H9 (cell line): ENCODE measurements at regions not wholly inside any gene's neighbourhood (a gene's known extent, or its start where the extent isn't known, plus 50 kb on each side); places are given as distances from the start of the nearest gene placed in this dataset.

Source experiments
- DNase-seq: peaks from one replicate; pipeline ENCODE4 v3.0.0-alpha.2; 2017
- H2AFZ ChIP-seq: one replicate; pipeline ENCODE4 v1.6.1; 2013; ENCODE audit warnings: mild to moderate bottlenecking, low read length, control low read depth, moderate library complexity
- H2AK5ac ChIP-seq: 2 replicates; pipeline ENCODE4 v1.6.1; 2013; ENCODE audit warnings: low read length, control low read depth, mixed read lengths; ENCODE audit not compliant: insufficient read length
- H2BK120ac ChIP-seq: one replicate; pipeline ENCODE4 v1.6.1; 2013; ENCODE audit warnings: low read depth, mild to moderate bottlenecking, low read length, control low read depth, inconsistent platforms; ENCODE audit not compliant: poor library complexity, severe bottlenecking
- H2BK12ac ChIP-seq: 2 replicates; pipeline ENCODE4 v1.6.1; 2013; ENCODE audit warnings: low read length, control low read depth, mixed read lengths, low read depth; ENCODE audit not compliant: insufficient read length
- H2BK15ac ChIP-seq: 2 replicates; pipeline ENCODE4 v1.6.1; 2013; ENCODE audit warnings: low read depth, low read length, control low read depth
- H2BK20ac ChIP-seq: one replicate; pipeline ENCODE4 v1.6.1; 2013; ENCODE audit warnings: low read depth, mild to moderate bottlenecking, low read length, control low read depth, inconsistent platforms; ENCODE audit not compliant: poor library complexity, severe bottlenecking
- H2BK5ac ChIP-seq: 2 replicates; pipeline ENCODE4 v1.6.1; 2013; ENCODE audit warnings: low read length, control low read depth, mixed read lengths; ENCODE audit not compliant: insufficient read length
- H3K14ac ChIP-seq: 2 replicates; pipeline ENCODE4 v1.6.1; 2013; ENCODE audit warnings: low read length, control low read depth; ENCODE audit not compliant: insufficient read depth
- H3K18ac ChIP-seq: 2 replicates; pipeline ENCODE4 v1.6.1; 2013; ENCODE audit warnings: low read depth, mild to moderate bottlenecking, mixed read lengths, low read length, control low read depth; ENCODE audit not compliant: insufficient read length
- H3K23ac ChIP-seq: 2 replicates; pipeline ENCODE4 v1.6.1; 2013; ENCODE audit warnings: low read length, control low read depth, mixed read lengths, low read depth; ENCODE audit not compliant: insufficient read length
- H3K23me2 ChIP-seq: 2 replicates; pipeline ENCODE4 v1.6.1; 2013; ENCODE audit warnings: low read depth, mild to moderate bottlenecking, mixed read lengths, low read length, control low read depth; ENCODE audit not compliant: insufficient read length, poor library complexity, severe bottlenecking
- H3K27ac ChIP-seq: 2 replicates; pipeline ENCODE4 v1.5.1; 2013; ENCODE audit warnings: low read length, control low read depth, mixed read lengths, low read depth; ENCODE audit not compliant: insufficient read length
- H3K27me3 ChIP-seq: 2 replicates; pipeline ENCODE4 v1.6.1; 2013; ENCODE audit warnings: low read length, control low read depth, inconsistent platforms; ENCODE audit not compliant: insufficient read depth
- H3K4ac ChIP-seq: 2 replicates; pipeline ENCODE4 v1.6.1; 2013; ENCODE audit warnings: low read depth, mild to moderate bottlenecking, control low read depth, inconsistent platforms, low read length, moderate library complexity
- H3K4me1 ChIP-seq: 2 replicates; pipeline ENCODE4 v1.6.1; 2013; ENCODE audit warnings: low read length, control low read depth, inconsistent platforms; ENCODE audit not compliant: insufficient read depth
- H3K4me2 ChIP-seq: 2 replicates; pipeline ENCODE4 v1.6.1; 2013; ENCODE audit warnings: low read length, control low read depth, mixed read lengths; ENCODE audit not compliant: insufficient read length, insufficient read depth
- H3K56ac ChIP-seq: 2 replicates; pipeline ENCODE4 v1.6.1; 2013; ENCODE audit warnings: low read depth, mild to moderate bottlenecking, mixed read lengths, low read length, control low read depth; ENCODE audit not compliant: insufficient read length
- H3K79me1 ChIP-seq: 2 replicates; pipeline ENCODE4 v1.6.1; 2013; ENCODE audit warnings: low read depth, mild to moderate bottlenecking, moderate library complexity, low read length, control low read depth, inconsistent platforms; ENCODE audit not compliant: insufficient read depth, poor library complexity, severe bottlenecking
- H3K79me2 ChIP-seq: 2 replicates; pipeline ENCODE4 v1.6.1; 2013; ENCODE audit warnings: low read length, control low read depth, inconsistent platforms; ENCODE audit not compliant: insufficient read depth
- H3K9ac ChIP-seq: 2 replicates; pipeline ENCODE4 v1.6.1; 2013; ENCODE audit warnings: low read length, control low read depth, mixed read lengths; ENCODE audit not compliant: insufficient read length; ENCODE audit errors: extremely low read depth
- H3K9me3 ChIP-seq: one replicate; pipeline ENCODE4 v1.6.1; 2013; ENCODE audit warnings: low read depth, low read length, inconsistent platforms; ENCODE audit not compliant: control insufficient read depth
- H3T11ph ChIP-seq: one replicate; pipeline ENCODE4 v1.6.1; 2013; ENCODE audit warnings: mild to moderate bottlenecking, low read length, control low read depth, inconsistent platforms
- H4K20me1 ChIP-seq: one replicate; pipeline ENCODE4 v1.6.1; 2013; ENCODE audit not compliant: control insufficient read depth, insufficient read length, insufficient read depth
- H4K5ac ChIP-seq: 2 replicates; pipeline ENCODE4 v1.6.1; 2013; ENCODE audit warnings: low read depth, mild to moderate bottlenecking, mixed read lengths, low read length, control low read depth; ENCODE audit not compliant: insufficient read length
- H4K8ac ChIP-seq: replicated peaks from 2 replicates; pipeline ENCODE4 v1.6.1; 2013; ENCODE audit warnings: low read length, control low read depth, mixed read lengths, low read depth; ENCODE audit not compliant: insufficient read length
- H4K91ac ChIP-seq: 2 replicates; pipeline ENCODE4 v1.6.1; 2013; ENCODE audit warnings: low read depth, mild to moderate bottlenecking, moderate library complexity, mixed read lengths, low read length, control low read depth; ENCODE audit not compliant: insufficient read length
- H3K27ac Mint-ChIP-seq, 3 experiments: 2 replicates in 2 of 3; 3 replicates in 1 of 3; pipeline ENCODE4 v1.8.0; 2020 to 2021; ENCODE audit warnings: mixed read lengths in 3 of 3, mild to moderate bottlenecking in 1 of 3, moderate library complexity in 1 of 3
- H3K27me3 Mint-ChIP-seq: 2 replicates; pipeline ENCODE4 v1.8.0; 2021; ENCODE audit warnings: low read depth, mild to moderate bottlenecking, moderate library complexity, mixed read lengths
- H3K36me3 Mint-ChIP-seq, 3 experiments: 2 replicates in 2 of 3; 3 replicates in 1 of 3; pipeline ENCODE4 v1.8.0; 2020 to 2021; ENCODE audit warnings: low read depth in 3 of 3, mixed read lengths in 3 of 3; ENCODE audit not compliant: insufficient read depth in 1 of 3
- H3K4me1 Mint-ChIP-seq, 2 experiments: 2 replicates each; pipeline ENCODE4 v1.8.0; 2020; ENCODE audit warnings: mixed read lengths in 2 of 2
- H3K4me3 Mint-ChIP-seq, 2 experiments: 2 replicates in 1 of 2; 3 replicates in 1 of 2; pipeline ENCODE4 v1.8.0; 2020 to 2021; ENCODE audit warnings: mild to moderate bottlenecking in 2 of 2, mixed read lengths in 2 of 2, moderate library complexity in 1 of 2
- H3K9me3 Mint-ChIP-seq, 2 experiments: 2 replicates in 1 of 2; 3 replicates in 1 of 2; pipeline ENCODE4 v1.8.0; 2020; ENCODE audit warnings: mild to moderate bottlenecking in 2 of 2, mixed read lengths in 2 of 2, moderate library complexity in 1 of 2
- WGBS: extraction: QIAGEN DNeasy Blood & Tissue Kit; methylation state at CpG from one replicate; pipeline ENCODE4 v1.1.7; 2013; ENCODE audit warnings: missing lambda C conversion rate, low lambda C conversion rate, mixed read lengths; ENCODE audit not compliant: insufficient read length; ENCODE audit errors: extremely low coverage; 5-methylcytosine and 5-hydroxymethylcytosine counted together
- TF ChIP-seq, protein P1 (sequence below): fragments of 200-600 bp; sonication (generic); conservative IDR thresholded peaks from 3 replicates; pipeline ENCODE4 v1.8.0; 2021; ENCODE audit warnings: antibody characterized with exemption, mild to moderate bottlenecking

DNA sequence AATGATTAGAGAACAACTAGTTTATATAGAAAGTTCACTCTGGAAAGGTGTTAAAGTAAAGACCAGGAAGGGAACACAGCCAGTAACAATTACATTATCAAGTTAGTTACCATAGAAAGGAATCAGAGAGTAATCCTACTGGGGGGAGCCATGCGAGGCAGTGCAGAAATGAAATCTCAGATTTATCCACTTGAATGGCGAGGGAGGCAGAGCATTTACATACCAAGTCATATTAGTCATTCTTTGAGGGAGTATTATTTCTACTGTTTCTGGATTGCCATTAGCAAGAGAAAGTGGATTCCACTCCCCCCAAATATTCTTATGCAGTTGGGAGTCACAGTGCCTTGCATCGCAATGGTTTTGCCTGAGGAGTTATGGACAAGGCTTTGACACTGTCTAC is 472.7 kb upstream of the TRIB2 start:
- no peaks in the 10 kb centered on the region for H3K9me3 Mint-ChIP-seq
- WGBS, result no CpG with 5 or more reads among the region's 3 CpGs

More for the DNA sequence above, 472.7 kb upstream of the TRIB2 start:
- Histone ChIP-seq H3K23me2 (no peaks in the 10 kb centered on the region), H4K8ac (no peak overlapping the region), H4K5ac (no peak overlapping the region), H2BK20ac (no peak overlapping the region), H3K14ac (no peak overlapping the region), H3K23ac (no peak overlapping the region), H4K20me1 (no peaks in the 10 kb centered on the region), H3K27ac (no peak overlapping the region), H2BK120ac (no peak overlapping the region), H3K79me2 (no peaks in the 10 kb centered on the region), H3K4me2 (no peak overlapping the region), H3K9me3 (no peaks in the 10 kb centered on the region), H2BK15ac (no peak overlapping the region), H2AK5ac (no peak overlapping the region), H3K9ac (no peak overlapping the region), H2BK12ac (no peak overlapping the region), H3K4ac (no peak overlapping the region), H3T11ph (no peak overlapping the region), H3K4me1 (no peaks in the 10 kb centered on the region), H3K79me1 (no peaks in the 10 kb centered on the region), H2AFZ (no peak overlapping the region), H4K91ac (no peak overlapping the region), H3K56ac (no peak overlapping the region), H2BK5ac (no peak overlapping the region), H3K27me3 (no peaks in the 10 kb centered on the region), H3K18ac (no peak overlapping the region)
- TF ChIP-seq, protein P1, sequence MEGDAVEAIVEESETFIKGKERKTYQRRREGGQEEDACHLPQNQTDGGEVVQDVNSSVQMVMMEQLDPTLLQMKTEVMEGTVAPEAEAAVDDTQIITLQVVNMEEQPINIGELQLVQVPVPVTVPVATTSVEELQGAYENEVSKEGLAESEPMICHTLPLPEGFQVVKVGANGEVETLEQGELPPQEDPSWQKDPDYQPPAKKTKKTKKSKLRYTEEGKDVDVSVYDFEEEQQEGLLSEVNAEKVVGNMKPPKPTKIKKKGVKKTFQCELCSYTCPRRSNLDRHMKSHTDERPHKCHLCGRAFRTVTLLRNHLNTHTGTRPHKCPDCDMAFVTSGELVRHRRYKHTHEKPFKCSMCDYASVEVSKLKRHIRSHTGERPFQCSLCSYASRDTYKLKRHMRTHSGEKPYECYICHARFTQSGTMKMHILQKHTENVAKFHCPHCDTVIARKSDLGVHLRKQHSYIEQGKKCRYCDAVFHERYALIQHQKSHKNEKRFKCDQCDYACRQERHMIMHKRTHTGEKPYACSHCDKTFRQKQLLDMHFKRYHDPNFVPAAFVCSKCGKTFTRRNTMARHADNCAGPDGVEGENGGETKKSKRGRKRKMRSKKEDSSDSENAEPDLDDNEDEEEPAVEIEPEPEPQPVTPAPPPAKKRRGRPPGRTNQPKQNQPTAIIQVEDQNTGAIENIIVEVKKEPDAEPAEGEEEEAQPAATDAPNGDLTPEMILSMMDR, result no peak
- Mint-ChIP-seq H3K36me3 (no peaks in the 10 kb centered on the region), H3K27me3 (no peaks in the 10 kb centered on the region), H3K27ac (no peak overlapping the region; a peak in 1 of 7 replicates), H3K4me1 (no peaks in the 10 kb centered on the region), H3K4me3 (no peak overlapping the region)
- no peak for DNase-seq
